GM18502 (cell line): ENCODE measurements at regions not wholly inside any gene's neighbourhood (a gene's known extent, or its start where the extent isn't known, plus 50 kb on each side); places are given as distances from the start of the nearest gene placed in this dataset.
A peak's percentile ranks its signal among the peaks of the same experiment; 100 is the strongest.

ENCODE experiments used
- ATAC-seq: cut with Tn5 transposase; IDR thresholded peaks from one replicate; pipeline ENCODE4 v1.9.1; 2021; ENCODE audit warnings: mild to moderate bottlenecking; ENCODE audit not compliant: unreplicated experiment, poor library complexity

DNA sequence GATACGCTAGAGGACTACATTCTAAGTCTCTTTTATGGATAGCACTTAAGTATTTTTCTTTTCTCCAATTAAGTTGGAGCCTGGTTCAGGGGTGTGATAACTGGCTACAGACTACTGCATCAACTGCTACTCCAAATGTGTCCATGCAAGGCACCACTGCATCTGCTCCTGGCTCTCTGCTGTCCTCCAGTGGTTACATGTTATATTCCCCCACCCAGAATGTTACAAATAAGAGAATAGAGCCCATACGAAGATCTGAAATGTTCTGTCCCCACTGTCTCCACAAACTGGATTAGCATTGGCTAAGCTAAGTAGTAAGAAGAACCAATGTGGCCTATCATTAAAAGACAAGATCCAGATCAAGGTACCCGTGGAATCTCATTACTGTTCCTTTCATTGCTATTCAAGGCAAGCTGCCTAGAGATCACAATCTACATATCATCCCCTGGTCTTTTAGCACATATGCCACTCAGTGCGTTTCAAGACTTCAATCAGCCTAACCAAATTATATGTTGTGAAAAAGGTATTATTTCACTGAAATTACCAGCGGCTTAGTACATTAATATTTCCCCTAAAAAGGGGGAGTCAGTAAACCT lies 308.3 kb upstream of the SLC8A1 start:
- ATAC-seq = peak; percentile 62

DNA sequence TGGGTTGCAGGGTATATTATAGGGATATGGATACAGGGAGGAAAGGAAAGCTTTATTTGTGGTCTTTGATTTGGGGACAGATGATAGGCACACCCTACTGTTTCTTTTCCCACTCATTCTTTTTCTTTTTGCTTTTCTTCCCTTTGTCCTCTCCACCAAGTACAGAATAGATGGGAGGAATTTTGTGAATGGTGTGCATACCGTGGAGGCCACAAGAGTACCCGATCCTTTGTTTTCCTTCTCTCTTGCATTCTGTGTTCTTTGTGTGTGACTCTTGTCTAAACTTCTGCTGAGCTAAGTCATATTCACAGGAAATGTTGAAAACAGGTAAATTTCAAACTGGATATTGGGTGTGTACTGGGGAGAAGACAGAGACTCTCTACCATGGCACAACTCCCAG lies 321.4 kb upstream of the SLC8A1 start:
- no peak for ATAC-seq

DNA sequence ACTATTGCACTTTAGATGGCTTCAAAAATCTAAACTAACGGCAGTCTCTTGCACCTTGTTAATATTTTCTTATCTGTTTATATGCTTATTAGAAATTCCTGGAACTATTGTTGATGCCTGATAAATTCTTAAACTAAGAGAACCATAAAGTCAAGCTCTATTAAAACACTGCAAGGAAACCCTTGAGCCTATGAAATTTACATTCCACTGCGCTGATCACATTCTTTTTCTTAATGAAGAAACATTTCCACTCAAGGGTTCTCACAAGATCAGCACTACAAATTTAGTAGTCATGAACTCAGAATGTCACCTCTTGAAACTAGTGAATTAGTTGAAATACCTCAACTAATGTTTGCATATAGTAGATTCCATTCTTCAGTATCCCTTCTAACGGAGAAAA lies 331.8 kb upstream of the SLC8A1 start:
- no peak for ATAC-seq

DNA sequence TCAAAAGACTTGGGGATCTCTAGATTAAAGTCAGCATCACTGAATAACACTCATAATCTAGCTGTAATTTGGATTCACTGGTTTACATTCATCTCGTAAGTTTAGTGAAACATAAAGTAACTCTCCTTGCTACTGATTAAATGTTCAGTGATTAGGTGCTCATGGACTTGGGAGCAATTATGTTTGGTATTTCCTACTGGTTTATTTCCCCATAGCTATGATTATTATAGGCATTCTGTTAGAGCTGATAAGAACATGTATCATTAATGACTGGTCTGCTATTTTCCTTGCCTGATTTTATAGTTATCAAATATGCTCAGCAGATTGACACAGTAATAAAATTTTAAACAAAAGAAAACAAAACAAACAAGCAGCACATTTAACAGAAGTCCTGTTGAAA lies 334.7 kb upstream of the SLC8A1 start:
- ATAC-seq = no peak

DNA sequence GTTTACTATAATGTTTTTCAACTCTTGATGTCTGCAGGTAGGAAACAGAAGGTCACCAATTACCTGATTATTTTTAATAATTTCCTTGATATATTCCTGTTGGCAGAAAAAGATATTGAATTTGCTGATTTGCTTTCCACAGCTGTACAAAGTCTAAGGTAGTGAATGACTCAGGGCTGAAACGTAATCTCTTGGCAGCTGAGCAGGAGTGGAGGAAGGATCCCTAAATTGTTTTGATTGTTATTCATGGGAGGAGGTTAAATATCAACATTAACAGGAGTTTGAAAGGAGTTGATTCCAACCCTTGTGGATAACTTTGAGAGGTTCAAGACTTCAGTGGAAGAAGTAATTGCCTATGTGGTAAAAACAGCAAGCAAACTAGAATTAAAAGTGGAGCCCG lies 345.2 kb upstream of the SLC8A1 start:
- no peak for ATAC-seq

DNA sequence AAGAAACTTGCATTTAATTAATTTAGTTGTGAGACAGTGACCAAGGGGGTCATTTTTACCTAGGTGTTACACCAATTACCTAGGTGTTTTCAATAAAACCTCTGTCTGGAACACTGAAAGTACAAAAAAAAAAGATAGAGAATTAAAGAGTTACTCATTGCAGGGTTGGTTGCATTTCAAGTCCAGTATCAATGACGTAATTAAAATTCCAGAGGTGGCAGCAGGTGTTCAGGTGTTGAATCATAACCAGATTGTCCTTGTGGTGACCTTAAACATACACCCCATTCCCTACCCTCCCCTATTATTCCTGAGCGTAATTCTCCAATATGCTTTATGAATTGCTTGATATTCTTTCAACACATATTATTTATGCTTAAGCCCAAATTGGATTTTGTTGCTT lies 352.0 kb upstream of the SLC8A1 start:
- no peak for ATAC-seq

DNA sequence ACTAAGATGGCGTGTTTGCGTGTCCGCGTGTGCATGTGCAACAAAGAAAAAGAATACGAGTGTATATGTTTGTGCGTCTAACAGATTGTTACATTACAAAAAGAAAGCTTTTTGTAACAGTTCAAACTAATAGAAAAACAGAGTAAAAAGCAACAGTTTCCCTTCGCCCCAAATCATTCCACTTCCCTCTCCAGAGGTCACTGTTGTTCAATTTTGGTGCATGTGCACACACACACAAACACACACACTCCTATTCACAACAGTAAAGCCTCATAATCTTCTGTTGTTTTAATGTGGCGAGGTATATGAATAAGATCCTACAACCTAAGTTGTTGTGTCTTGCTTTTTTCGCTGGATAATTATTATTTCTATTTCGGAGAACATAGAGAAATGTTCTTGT lies 357.3 kb upstream of the SLC8A1 start:
- ATAC-seq = no peak

DNA sequence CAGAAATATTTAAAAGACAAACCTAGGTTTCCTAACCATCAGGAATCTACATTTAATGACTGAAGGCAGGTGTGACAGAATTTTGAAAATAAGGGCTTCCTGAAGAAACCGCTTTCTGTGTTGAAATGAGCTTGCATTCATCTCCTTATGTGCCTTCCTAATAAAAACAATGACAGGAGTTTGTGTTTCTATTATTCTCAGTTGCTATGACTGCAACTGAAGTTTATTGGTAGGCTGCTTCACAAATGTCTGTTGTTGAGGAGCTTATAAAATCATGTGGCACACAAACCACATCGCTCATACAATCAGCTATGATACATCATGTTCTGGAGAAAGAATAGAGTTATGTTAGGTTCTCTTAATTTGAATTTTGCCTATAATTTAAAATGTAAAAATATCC lies 362.7 kb upstream of the SLC8A1 start:
- no peak for ATAC-seq

DNA sequence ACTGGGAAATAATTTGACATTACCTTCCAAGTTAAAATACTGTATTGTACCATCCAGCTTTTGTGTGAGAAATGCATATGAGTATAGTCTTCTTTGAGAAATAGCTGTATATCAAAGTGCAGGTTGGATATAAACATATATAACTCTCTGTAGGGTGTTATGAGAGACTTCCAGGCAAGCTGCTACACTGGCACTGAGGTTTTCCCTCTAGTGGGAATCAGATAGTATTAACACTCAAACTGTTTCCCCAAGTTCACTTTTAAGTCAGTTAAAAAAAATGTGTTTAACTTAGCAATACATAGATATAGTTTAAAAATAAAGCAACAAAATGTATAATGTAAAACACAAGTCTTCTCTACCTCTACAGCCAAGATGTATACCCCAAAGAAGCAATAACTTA lies 368.4 kb upstream of the SLC8A1 start:
- no peak for ATAC-seq

DNA sequence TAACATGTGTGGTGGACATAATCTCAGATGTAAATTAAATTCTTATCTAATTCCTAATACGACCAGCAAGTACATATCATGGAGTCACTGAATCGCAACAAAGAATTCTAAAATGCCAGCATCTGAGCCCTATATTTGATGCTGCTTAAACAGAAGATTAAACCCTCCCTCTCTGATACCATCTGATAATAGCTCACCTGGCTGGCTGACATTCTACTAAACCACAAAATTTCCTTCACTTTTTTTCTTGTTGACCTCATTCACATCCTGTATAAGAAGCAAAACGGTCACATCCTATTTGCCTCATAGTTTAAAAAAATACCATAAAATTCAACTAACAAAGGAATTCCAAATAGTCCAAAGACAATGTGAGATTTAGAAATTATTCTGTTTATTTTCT lies 371.6 kb upstream of the SLC8A1 start:
- ATAC-seq = no peak

DNA sequence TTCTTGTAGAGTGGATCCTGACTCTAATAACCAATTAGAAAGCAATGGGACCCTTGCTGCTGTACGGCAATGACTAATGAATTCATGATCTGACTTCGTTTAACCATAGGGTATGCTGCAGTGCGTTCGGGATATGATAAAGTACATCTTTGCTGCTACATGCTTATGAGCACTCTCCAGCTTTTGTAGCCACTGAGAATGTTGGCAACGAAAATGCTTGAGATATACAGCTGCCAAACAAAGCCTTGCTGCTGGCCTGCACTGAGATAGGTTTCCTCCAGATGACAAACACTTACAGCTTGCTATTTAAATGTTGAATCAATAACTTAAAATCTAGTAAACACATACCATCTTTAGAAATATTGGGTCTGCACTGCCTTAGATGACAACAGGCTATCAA lies 372.4 kb upstream of the SLC8A1 start:
- no peak for ATAC-seq

DNA sequence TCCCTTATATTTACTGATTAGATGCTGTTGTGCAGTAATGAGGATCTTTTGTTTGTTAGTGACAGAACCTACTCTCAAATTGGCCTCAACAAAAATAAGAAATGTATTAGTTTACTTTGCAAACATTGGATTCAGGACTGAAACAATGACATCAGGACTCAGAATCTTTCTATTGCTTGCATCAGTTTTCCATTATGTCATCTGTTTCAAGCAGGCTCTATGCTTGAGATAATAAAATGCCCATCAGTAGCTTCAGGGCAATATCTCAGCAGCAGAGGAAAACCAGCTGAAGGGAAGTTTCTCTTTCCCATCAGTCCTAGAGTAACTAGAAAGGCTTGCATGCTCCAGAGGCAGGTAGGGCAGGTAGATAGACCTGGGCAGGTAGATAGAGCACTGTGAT lies 375.5 kb upstream of the SLC8A1 start:
- ATAC-seq = no peak

DNA sequence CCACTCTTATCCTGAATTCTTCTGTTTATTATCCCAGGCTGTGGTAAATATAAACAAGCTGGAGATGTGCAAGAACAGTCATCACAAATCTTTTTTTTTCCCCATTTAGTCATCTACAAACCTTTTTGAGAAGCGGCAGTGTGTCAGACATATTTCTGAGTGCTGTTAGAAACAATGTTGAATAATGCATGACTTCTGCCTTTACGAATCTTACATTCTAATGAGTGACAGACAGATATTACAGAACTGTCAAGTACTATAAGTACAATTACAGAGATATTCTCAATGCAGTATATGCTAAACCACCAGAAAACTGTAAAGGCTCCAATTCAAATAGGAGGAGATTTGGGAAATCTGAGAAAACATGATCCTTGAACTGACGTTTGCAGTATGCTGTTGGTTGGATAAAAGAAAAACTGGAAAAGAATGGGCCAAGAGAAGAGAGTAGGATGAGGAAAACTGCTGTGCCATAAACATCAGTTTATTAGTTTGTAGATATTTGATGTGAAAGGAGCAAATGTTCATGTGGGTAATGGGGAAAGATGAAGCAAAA lies 379.5 kb upstream of the SLC8A1 start:
- no peak for ATAC-seq

DNA sequence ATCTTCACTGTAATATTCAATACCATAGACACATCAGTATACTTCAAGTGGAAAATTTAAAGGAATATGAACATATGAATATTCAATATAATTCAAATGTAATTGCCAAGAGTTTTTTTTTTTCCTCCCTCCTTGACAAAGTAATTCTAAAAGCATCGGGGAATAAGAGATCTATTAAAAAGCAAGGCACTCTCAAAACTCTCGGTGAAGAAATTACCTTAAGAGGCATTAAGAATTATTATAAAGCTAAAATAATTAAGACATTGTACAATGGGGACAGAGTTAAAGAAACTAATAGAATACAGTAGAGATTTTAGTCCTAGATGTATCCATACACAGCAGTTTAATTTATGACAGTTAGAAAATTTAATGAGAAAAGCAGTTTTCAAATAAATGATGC lies 390.0 kb upstream of the SLC8A1 start:
- ATAC-seq = no peak

DNA sequence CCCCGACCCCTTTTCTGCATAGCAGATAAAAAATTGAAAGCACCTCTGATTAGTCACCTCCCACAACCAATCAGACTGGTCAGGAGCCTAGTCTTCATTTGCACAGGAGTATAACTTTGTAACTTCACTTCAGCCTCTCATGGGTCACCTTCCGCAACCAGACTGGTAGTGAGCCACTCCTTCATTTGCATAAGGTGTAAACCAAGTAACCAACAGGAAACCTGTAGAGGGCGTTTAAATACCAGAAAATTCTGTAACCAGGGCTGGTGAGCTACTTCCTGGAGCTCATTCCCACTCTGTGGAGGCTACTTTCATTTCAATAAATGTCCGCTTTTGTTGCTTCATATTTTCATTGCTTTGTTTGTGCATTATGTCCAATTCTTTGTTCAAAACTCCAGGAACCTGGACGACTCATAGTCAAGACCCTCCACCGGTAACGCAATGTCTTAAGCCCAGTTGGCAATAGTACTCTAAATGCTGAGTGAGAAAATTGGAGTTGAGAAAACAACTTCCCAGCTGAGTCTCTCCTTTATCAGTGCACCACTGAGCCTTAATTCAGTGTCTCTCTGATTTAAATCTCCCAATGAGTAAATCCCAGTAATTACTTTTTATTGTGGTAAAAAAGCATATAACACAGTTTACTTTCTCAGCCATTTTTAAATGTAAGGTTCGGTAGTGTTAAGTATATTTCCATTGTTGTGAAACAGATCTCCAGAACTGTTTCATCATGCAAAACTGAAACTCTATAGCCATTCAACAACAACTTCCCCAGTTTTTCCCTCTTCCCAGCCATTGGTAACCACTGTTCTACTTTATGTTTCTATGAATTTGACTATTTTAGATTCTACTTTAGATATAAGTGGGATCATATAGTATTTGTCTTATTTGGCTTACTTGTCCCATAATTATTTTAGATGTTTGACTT lies 392.7 kb upstream of the SLC8A1 start:
- ATAC-seq = no peak

DNA sequence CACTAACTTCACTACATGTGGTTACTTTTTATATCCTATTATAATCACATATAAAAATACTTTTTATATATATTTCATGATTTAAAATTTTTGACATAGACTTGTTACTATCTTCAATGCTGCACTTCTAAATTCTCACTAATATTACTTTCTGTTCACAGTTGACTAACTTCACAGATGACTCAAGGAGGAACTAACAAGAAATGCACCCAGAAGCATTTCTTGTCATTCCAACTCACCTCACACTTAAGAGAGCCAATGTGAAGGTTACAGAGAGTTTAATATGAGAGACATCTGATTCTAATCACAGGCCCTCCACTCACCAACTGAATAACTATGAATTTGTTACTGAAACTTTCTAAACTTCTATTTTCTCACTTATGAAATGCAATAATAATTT lies 399.8 kb upstream of the SLC8A1 start:
- no peak for ATAC-seq

DNA sequence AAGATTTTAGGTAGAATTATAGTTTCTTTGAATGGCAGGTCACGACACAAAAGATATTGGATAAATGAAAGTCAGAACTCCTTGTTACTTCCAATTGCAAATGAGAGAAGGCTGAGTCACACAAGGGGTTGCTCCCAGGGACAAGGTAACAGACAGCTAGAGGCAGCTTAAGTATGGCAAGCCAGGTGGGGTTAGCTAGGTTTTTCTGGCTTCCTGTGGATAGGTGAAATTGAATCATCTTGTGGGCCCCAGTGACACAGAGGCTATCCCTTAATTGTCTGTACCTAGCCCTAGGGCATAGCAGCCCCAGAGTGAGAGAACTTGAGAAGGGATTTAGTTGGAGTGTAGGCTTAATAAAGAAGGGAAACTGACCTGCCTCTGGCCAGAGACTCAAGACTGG lies 407.7 kb upstream of the SLC8A1 start:
- no peak for ATAC-seq

DNA sequence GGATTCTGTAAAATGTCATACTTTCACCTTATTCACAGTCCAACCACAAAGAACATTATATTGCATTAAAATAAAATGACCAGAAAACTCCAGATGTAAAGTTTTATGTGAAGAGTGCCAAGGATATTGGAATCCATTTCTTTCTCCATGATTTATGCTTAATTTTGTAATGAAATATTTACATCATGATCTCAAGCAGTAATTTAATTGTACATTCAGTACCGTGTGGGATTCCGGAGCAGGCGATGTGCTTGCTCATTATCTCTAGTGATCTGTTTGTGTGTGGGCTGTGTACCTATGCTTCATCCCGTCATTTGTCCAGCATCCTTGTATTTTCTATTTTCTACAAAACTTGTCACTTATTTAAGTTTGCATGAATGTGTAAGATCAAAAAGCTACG lies 415.9 kb upstream of the SLC8A1 start:
- no peak for ATAC-seq

DNA sequence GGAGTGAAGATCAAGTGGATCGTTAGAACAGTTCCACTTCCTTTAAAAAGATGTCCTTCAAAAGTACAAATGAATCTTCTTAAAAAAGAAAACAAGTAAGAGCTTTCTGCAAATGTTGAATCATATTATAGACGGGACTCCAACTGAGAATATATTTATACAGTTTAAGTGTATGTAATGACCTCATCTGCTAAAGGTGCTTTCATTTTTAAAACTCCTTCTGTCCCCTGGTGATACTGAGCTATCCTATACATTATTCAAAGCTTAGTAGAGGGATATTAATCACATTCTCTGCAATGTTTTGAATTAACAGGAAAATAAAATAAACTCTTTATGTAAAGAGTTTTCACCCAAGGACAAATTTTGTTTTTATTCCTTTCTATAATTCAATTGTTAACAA lies 420.7 kb upstream of the SLC8A1 start:
- no peak for ATAC-seq

DNA sequence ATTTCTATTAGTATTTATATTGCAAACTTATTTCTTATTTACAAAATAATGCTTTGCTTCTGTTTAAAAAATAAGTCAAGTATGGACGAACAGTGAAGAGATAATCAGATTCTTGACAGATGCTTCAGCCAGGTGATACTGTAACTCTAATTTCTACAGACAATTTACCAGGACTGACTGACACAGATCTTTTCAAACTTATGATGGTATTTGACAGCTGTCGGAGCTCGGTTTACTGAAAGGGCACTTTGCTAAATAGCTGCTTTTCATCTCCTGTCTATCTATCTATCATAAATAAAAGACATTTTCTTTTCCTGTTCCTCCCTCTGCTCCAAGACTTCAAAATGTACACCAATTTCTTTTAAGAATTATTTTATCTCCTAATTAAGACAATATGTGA lies 422.5 kb upstream of the SLC8A1 start:
- no peak for ATAC-seq

DNA sequence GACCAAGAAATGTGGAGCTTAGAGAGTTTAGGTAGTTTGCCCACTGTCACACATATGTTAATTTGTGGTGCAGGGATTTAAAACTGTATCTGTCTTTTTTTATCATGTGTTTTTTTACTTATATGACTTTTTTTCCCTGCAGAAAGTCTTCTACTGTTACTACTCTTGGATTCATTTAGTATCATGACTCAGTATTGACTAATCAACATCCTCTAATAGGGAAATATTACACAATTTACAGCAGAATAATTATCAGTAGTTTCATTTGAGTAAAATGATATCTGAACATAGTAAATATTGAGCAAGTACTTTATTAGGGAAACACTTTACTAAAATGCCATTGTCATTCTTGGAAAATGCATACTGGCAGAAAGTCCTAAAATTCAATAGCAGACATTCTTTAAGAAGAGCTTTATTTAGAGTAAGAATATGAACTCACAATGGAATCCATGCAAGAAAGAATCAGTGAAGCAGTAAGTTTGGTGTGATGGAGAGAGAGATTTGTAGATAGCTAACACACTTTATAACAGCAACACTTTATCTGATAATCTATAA lies 425.9 kb upstream of the SLC8A1 start:
- ATAC-seq = no peak
